ENCODE measurements at regions not wholly inside any gene's neighbourhood (a gene's known extent, or its start where the extent isn't known, plus 50 kb on each side); places are given as distances from the start of the nearest gene placed in this dataset.
"Not testable (repeated sequence)": the region's sequence is repeated elsewhere in the genome, so short reads cannot be mapped to it uniquely, and the experiment has no call there.

DNA sequence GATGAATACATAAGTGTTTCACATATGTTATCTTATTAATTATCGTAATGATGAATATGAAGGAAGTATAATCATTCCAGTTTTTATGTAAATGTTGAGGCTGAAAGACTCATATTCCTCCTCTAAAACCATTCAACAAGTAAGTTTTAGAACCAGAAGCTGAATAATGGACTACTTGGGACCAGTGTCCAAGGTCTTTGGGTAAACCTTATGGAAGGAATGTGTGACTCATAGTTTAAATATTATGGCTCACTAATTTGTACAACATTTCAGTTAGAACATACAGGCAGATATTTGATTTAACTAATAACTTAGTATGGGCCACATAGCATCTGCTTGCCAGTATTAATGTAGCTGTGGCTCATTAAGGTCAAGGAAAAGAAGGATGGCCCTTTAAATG is 209.6 kb downstream of the TFAP2B start:
- intact Hi-C loops (cut with DNase I), result no loop called here
- no peak for DNase-seq (ENCODE audit: low spot score)

DNA sequence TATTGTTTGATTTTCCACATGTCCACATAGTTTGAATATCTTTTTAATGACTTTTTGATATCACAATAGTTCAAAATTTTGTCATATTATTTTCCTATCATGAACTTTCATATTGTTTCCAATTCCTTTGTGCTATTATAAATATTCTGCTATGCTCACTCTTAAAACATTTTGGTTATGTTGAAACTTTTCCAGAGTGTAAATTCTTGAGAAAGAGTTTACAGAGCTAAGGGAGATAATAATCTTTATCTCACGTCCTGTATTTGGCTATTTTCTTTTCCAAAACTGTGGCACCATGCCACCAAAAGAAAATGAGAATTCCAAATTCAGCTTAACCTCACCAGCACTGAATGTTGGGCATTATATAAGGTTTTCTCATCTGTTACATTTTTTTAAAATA is 210.9 kb downstream of the TFAP2B start:
- intact Hi-C loops (cut with DNase I), result no loop called here
- DNase-seq (ENCODE audit: low spot score), result no peak

DNA sequence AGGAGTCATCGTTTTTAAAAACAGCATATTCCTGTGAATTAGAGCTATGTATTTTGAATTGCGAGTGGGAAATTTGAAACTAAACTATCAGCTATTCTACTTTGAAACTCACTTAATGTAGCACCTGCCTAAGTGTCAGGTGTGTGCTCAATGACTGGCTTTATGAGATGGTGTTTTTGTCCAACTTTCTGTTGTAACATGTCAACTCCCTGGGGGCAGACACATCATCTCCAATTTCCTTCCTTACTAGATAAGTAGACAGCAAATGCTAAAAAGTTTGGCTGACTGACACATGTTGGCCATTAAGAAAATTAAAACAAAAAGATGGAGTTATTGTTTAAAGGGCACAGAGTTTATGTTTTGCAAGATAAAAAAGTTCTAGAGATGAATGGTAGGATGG is 226.9 kb downstream of the TFAP2B start:
- DNase-seq (ENCODE audit: low spot score), result no peak
- intact Hi-C loops (cut with DNase I), result no loop called here

DNA sequence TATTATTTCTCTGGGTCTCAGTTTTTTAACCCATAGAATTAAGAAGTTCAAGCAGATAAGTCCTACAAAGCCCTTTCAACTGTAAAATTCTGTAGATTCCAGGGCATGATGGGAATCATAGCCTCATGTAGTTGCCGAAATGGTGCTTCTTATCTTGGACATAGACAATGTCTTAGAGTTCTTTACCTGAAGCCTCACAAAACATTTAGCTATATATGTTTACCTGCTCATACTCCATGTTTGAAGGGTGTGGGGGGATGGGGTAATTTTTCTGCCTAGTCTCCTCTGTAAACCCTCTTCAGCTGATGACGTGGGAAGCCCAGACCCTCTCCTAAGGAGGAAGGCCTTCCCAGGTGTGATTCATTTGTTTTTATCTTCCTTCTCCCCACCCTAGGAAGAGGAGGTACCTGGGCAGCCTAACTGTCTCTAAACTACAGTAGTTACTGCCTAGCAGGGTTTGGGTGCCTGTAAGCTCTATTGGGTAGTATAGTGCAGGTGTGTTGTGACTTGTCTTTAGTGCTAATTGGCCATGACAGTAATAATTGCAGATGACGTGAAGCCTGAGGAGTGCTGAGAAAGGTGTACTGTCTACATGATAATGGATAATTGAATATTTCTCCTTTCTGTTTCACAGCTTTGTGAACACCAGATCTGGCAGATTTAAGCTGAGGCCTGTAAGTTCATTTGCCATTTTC is 230.8 kb downstream of the TFAP2B start:
- intact Hi-C loops (cut with DNase I), result no loop called here
- DNase-seq (ENCODE audit: low spot score), result no peak

DNA sequence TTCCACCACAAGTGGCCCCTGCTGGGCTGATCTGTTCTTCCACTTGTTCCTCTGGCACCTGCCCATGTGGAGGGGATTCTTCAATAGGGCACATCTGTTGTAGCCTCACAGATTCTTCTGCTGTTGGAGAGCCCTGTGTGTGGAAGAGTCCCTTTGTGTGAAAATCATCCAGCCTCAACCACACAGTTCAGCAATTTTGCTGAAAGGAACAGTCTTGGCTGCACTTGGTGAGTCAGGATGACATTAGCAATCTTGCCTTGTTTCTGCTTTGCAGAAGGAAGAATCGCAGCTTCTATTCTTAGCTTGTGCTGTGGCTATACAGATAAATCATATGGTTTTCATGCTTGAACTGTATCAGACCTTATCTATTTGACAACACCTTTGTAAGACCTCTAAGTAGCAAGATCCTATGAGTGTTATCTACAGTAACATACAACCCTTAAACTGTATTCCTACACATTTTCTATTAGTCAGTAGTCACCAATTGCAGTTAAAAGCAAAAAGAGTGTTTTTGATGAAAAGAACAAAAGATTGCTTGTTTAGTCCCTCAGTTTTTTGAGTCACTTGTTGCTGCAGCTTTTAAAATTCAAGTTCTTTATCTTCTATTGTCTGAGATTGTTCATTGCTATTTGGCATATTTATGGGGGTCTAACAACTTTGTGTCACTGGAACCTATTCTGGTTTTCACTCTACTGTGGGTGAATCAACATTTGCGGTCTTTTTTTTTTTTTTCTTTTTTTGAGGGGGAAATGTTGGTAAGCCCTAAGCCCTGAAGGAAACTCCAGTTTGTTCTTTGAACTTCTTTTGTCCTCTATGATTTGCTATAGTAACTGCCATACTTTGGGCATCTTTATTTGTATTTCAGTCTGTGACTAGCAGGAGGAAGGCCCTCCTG is 231.6 kb downstream of the TFAP2B start:
- intact Hi-C loops (cut with DNase I), result no loop called here
- DNase-seq (ENCODE audit: low spot score), result no peak

DNA sequence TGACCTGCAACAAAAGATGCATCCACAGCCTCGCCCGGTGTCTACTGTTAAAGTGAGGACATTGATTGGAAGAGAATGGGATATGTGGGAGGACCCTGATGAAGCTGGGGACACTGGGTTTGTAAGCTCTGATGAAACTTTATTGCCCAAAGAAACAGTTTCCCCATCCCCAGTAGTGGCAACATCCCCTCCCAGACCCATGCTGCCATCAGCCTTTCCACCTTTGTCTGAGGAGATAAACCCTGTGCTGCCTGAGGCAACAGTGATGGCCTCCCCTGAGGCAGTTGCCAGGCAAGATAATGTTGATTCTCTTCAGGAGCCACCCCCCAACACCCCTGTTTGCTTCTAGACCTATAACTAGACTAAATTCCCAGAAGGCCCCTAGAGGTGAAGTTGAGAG is 234.0 kb downstream of the TFAP2B start:
- DNase-seq (ENCODE audit: low spot score); intact Hi-C loops (cut with DNase I): not testable (repeated sequence)

DNA sequence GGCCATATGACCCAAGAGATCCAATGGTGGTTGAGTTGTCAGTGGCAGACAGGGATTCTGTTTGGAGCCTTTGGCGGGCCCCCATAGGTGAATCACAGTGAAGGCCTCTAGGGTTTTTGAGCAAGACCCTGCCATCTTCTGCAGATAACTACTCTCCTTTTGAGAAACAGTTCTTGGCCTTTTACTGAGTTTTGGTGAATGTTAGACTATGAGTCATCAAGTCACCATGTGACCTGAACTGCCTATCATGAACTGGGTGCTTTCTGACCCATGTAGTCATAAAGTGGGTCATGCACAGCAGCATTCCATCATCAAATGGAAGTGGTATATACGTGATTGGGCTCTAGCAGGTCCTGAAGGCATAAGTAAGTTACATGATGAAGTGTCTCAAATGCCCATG is 236.6 kb downstream of the TFAP2B start:
- intact Hi-C loops (cut with DNase I); DNase-seq (ENCODE audit: low spot score): not testable (repeated sequence)

DNA sequence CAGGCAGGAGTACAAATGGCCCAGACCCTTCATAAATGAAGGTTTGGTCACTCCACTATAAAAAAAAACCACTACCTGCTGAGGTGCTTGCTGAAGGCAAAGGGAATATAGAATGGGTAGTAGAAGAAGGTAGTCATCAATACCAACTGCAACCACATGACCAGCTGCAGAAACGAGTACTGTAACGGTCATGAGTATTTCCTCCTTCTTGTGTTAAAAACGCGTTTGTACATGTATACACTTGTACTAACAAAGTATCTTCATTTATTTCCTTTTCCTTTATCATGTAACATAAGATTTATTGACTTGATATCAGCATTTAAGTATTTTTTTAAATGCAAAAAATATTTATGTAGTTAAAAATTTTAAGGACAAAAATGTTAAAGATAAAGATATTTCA is 238.6 kb downstream of the TFAP2B start:
- no peak for DNase-seq (ENCODE audit: low spot score)
- intact Hi-C loops (cut with DNase I), result no loop called here

DNA sequence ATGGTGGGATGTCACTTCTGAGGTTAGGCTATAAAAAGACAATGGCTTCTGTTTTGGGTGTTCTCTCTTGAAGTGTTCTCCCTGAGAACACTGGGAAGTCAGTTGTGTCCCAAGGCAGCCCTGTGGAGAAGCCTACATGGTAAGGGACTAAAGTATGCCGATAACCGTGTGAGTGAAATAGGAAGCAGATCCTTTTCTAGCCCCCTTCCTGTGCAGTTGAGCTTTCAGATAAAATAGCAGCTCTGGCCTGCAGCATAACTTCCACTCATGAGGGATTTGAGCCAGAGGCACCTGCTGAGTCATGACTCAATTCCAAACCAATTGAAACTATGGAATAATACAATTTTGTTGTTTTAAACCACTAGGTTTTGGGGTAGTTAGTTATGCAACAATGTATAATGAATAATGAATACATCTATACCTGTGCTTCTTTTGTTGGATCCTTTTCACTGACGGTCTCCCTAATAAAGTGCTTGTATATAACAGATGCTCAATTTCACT is 241.6 kb downstream of the TFAP2B start:
- intact Hi-C loops (cut with DNase I), result no loop called here
- DNase-seq (ENCODE audit: low spot score), result no peak

DNA sequence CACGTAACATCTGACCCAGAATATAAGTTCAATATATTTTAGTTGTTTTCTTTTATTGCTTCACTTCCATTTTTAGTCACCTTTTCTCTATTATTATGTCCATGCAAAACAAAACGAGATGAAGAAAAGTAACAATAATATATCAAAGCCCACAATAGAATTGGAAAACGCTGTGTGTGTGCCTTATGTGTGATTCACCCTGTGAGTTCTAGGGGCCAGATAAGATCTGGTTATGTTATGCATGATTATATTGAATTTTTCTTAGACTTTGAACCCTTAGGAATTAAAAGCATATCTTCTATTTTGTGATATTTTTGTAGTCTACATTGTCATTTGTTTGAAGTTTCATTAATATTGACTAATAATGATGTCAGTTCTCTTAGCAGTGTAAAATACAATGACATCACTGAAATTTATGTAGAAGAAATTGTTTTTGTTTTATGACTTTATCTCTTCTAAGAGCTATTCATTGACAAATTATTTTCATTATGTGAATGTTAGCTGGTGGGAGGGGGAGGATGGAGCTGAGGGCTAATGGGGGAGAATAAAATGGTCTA is 243.6 kb downstream of the TFAP2B start:
- no peak for DNase-seq (ENCODE audit: low spot score)
- intact Hi-C loops (cut with DNase I), result no loop called here

DNA sequence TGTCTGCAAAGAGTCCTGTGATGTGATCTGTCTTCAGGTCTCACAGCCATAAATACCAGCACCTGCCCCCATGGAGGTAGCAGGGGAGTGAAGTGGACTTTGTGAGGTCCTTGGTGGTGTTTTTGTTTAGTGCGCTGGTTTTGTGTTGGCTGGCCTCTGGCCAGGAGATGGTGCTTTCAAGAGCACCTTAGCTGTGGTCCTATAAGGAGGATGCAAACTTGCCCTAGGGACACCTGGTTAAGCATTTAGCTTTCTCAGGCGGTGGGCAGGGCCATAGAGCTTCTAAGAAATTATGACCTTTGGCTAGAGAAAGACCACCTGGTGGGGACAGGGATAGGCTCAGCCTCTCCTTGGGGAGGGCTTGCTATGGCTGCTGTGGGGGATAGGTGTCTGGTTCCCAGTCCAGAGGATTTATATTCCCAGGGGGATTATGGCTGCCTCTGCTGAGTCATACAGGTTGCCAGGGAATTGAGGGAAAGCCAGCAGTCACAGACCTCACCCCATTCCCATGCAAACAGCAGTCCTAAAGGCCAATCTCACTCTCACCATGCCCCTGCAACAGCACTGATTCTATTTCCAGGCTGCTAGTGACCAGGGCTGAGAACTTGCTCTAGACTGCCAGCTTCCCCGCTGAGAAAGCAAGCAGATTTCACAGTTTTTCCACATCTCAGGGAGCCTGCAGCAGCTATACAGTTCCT is 259.3 kb downstream of the TFAP2B start:
- DNase-seq (ENCODE audit: low spot score), result no peak
- intact Hi-C loops (cut with DNase I), result no loop called here

DNA sequence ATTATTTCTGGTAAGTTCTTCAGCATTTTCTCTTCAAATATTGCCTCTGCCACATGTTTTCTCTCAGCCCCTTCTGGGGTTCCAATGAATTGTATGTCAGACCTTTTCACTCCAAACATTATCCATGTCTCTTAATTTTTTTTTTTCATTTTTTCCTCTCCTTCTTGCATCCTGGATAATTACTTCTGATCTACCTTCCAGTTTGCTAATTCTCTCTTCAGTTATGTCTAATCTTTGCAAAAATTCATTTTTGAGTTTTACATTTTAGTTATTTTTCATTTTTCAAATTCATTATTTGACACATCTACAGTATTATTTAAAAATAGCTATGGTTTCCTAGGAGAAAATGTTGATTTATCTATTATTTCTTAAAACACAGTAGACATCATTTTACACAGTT is 271.7 kb downstream of the TFAP2B start:
- intact Hi-C loops (cut with DNase I), result no loop called here
- DNase-seq (ENCODE audit: low spot score), result no peak

DNA sequence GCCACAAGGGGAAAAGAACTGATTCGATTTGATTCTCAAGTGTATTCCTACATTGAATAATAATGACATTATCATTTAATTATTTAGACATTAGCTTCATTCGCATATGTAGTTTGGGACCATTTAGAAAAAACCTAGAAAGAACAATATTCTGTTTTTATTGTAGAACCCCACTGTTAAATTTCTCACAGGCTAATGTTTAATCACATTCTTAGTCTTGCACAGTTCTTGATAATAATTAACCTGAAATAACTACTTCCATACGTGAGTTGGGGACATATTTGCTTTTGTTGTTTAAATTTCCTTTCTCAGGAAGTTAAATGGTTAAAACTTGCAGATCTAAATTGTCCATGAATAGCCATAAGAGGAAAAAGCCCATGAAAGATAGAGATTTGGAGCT is 275.2 kb downstream of the TFAP2B start:
- DNase-seq (ENCODE audit: low spot score), result no peak

DNA sequence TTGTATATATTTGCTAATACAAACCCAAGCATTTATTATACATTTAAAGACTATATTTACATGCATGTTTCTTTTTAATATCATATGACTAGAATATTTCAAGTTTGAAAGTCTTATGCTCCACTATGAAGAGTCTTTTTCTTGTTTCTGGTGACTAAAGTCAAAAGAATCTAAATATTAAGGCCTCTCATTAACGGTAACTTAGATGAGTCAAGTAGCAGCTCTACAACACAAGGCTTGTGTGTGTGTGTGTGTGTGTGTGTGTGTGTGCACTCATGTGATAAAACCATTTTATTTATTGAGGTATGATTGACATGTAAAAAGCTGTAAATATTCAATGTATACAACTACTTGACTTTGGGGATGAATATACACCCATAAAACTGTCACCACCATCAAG is 275.6 kb downstream of the TFAP2B start:
- intact Hi-C loops (cut with DNase I), result no loop called here
- DNase-seq (ENCODE audit: low spot score), result no peak

More for the DNA sequence above, 275.2 kb downstream of the TFAP2B start:
- intact Hi-C loops (cut with DNase I), result no loop called here

DNA sequence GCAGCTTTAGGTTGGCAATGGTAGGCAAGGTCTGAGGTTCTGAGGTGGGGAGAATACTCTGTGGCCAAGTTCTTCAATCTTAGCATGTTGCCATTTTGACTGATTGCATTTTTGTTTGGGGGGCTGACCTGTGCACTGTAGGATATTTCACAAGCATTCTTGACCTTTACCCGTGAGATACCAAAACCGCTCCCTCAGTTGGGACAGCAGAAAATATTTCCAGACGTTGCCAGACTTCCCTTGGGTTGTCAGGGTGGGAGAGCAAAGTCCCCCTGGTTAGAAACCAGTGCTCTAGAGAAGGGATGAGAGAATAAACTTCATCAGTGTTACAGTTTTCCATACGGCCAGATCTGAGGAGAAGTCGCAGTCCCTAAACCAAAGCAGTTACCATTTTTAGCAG is 279.6 kb downstream of the TFAP2B start:
- no peak for DNase-seq (ENCODE audit: low spot score)
- intact Hi-C loops (cut with DNase I), result no loop called here

DNA sequence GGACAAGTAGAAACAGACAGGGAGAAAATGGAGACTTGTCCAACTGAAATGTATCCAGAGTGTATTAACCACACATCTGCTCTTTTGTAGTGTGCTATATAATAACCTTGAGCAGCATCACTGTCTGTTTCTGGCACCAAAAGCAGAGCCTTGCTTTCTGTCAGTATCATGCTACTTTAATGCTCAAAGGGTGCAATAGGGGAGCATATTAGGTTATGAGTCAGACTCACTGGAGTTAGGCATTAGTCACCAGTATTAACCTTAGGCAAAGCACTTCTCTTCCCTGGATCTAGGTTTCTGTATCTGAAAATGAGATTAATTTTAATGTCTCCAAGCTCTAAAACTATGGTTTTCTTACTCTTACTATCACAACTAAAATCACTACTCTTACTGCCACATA is 280.1 kb downstream of the TFAP2B start:
- no peak for DNase-seq (ENCODE audit: low spot score)
- intact Hi-C loops (cut with DNase I), result no loop called here

DNA sequence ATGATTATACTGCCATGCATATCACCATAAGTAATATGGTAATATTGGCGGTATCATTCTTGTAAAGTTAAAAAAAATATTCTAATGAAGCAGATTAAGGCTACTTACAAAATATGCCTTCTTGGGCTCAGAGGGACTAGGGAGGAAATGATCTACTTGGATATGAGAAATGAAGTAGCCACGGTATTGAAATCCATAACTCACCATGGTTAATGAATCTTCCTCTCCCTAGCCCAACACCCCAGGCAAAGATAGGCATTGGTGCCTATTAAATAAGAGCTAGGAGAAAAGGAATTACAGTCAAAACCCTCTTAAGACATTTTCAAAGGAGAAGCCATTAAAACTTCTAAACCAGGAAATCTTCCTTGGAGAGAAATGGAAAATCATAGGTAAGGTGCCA is 280.5 kb downstream of the TFAP2B start:
- intact Hi-C loops (cut with DNase I), result no loop called here
- DNase-seq (ENCODE audit: low spot score), result no peak

DNA sequence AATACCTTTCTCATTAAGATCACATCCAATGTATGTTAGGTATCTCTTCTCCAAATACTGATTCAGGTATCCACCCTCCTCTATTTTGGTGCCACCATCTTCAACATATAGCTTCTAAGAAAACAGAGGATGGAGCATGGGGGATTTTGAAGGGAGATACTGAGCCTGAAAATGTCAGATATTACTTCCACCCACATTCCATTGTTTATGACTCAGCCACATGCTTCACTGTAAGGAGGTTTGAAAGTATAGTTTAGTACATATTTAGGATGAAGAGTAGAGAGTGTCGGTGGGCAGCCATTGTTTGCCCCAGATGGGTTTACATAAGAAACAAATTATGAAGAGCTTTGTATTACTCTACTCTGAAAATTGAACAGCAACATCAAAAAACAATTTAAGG is 286.7 kb downstream of the TFAP2B start:
- DNase-seq (ENCODE audit: low spot score), result no peak
- intact Hi-C loops (cut with DNase I), result no loop called here

DNA sequence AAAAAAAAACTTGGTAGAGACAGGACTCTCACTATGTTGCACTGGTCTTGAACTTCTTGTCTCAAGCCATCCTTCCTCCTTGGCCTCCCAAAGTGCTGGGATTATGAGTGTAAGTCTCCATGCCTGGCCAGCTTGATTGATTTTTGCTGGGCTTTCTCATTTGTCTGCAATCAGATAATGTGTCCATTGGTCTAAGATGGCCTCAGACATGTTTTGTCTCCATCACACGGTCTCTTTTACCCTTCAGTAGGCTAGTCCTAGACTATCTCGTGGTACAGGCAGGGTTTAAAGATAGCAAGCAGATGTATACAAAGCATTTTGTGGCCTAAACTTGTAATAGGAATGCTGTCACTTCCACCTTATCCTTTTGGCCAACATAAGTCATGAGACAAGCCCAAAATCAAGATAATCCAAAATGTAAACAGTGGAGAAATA is 289.1 kb downstream of the TFAP2B start:
- DNase-seq (ENCODE audit: low spot score), result no peak
- intact Hi-C loops (cut with DNase I), result no loop called here

All from posterior vena cava (tissue), 2 donors.